Progenitor cell of endocrine pancreas (in vitro differentiated cells): ENCODE measurements at regions not wholly inside any gene's neighbourhood (a gene's known extent, or its start where the extent isn't known, plus 50 kb on each side); places are given as distances from the start of the nearest gene placed in this dataset.

Source experiments
- DNase-seq: peaks from one replicate; pipeline ENCODE4 v3.0.0; 2021; ENCODE audit warnings: low spot score; ENCODE audit not compliant: unreplicated experiment
- H3K27ac Mint-ChIP-seq: 2 replicates; pipeline ENCODE4 v1.8.0; 2021; ENCODE audit warnings: mild to moderate bottlenecking, moderate library complexity, mixed read lengths
- H3K27me3 Mint-ChIP-seq: 2 replicates; pipeline ENCODE4 v1.8.0; 2021; ENCODE audit warnings: mixed read lengths
- H3K36me3 Mint-ChIP-seq: 2 replicates; pipeline ENCODE4 v1.8.0; 2022; ENCODE audit warnings: mixed read lengths; ENCODE audit not compliant: insufficient read depth
- H3K4me1 Mint-ChIP-seq: 2 replicates; pipeline ENCODE4 v1.8.0; 2021; ENCODE audit warnings: low read depth, mixed read lengths
- H3K4me3 Mint-ChIP-seq: 2 replicates; pipeline ENCODE4 v1.8.0; 2021; ENCODE audit warnings: low read depth, mild to moderate bottlenecking, moderate library complexity, mixed read lengths
- H3K9me3 Mint-ChIP-seq: 2 replicates; pipeline ENCODE4 v1.8.0; 2021; ENCODE audit warnings: low read depth, mixed read lengths
- TF ChIP-seq, protein P1 (sequence below): fragments of 200-600 bp; sonication (generic); IDR thresholded peaks from one replicate; pipeline ENCODE4 v1.5.0; 2021; ENCODE audit warnings: antibody characterized with exemption, mild to moderate bottlenecking; ENCODE audit not compliant: unreplicated experiment

DNA sequence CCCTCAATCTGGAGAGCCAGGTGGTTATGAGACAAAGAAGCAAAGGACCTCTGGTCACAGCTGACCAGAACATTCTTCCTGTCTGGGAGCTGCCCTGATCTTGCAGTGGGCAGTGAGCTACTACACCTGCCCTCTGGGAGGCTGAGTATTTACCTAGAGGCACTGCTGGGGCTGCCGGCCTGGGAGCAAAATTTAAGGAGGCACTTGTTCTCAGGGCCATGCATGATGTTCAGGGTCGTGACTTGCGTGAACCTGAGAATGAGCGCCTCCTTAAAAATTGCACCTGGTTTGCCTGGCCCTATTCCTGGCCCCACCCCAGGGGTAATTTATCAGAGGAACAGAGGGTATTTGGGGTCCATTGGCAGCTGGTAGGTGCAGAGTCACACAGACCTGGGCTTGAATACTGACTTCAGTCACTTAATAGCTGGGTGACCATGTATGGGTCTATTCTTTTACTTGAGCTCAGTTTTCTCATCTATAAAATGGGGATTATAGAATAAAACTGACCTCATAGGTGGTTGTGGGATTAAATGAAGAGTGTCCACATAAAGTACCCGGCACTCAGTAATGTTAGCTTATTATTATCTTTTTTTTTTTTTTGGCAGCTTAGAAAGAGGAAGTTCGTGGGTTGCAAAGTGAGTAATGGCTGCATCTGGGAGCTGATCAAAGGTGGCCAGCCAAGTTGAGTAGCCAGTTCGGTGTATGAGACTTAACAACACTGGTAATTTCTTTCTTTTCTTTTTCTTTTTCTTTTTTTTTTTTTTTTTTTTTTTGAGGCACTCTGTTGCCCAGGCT is 107.4 kb upstream of the MED13L start:
- H3K27ac Mint-ChIP-seq: peak overlapping the region; percentile 49
- TF ChIP-seq, protein P1, sequence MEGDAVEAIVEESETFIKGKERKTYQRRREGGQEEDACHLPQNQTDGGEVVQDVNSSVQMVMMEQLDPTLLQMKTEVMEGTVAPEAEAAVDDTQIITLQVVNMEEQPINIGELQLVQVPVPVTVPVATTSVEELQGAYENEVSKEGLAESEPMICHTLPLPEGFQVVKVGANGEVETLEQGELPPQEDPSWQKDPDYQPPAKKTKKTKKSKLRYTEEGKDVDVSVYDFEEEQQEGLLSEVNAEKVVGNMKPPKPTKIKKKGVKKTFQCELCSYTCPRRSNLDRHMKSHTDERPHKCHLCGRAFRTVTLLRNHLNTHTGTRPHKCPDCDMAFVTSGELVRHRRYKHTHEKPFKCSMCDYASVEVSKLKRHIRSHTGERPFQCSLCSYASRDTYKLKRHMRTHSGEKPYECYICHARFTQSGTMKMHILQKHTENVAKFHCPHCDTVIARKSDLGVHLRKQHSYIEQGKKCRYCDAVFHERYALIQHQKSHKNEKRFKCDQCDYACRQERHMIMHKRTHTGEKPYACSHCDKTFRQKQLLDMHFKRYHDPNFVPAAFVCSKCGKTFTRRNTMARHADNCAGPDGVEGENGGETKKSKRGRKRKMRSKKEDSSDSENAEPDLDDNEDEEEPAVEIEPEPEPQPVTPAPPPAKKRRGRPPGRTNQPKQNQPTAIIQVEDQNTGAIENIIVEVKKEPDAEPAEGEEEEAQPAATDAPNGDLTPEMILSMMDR: no peak
- H3K4me3 Mint-ChIP-seq: no peak overlapping the region
- peaks cover 2% of the 10 kb centered on the region for H3K36me3 Mint-ChIP-seq
- H3K9me3 Mint-ChIP-seq: peaks cover 3% of the 10 kb centered on the region
- no peak for DNase-seq
- H3K4me1 Mint-ChIP-seq: peaks cover 25% of the 10 kb centered on the region
- H3K27me3 Mint-ChIP-seq: peaks cover 16% of the 10 kb centered on the region

DNA sequence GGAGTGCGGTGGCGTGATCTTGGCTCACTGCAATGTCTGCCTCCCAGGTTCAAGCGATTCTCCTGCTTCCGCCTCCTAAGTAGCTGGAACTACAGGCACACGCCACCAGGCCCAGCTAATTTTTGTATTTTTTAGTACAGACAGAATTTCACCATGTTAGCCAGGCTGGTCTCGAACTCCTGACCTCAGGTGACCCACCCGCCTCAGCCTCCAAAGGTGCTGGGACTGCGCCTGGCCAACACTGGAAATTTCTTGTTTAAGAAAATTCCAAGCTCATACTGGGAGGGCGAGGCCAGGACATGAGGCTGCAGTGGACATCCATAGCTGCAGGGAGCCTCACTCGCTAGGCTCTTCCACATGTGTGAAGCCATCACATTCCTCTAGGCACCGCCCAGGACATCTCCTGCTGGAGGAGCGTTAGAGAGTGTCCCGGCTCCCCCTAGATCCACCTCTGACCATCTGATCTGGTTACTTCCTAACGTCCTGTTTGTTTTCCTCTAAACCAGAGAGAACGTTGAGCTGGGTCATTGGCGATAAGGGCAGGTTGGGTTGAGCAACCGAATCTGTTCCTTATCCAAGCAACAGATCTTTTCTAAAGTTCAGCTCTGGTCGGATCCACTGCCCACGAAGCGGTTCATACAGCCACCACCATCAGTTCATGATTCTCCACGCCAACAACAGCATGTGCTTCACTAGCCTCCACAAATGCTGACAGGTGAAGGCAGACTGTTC is 108.2 kb upstream of the MED13L start:
- H3K4me3 Mint-ChIP-seq: no peak overlapping the region
- peaks cover 3% of the 10 kb centered on the region for H3K9me3 Mint-ChIP-seq
- H3K36me3 Mint-ChIP-seq: peaks cover 2% of the 10 kb centered on the region
- peak overlapping the region; percentile 25 for H3K27ac Mint-ChIP-seq
- TF ChIP-seq, protein P1: no peak
- H3K4me1 Mint-ChIP-seq: peaks cover 28% of the 10 kb centered on the region
- H3K27me3 Mint-ChIP-seq: peaks cover 12% of the 10 kb centered on the region
- DNase-seq: no peak

DNA sequence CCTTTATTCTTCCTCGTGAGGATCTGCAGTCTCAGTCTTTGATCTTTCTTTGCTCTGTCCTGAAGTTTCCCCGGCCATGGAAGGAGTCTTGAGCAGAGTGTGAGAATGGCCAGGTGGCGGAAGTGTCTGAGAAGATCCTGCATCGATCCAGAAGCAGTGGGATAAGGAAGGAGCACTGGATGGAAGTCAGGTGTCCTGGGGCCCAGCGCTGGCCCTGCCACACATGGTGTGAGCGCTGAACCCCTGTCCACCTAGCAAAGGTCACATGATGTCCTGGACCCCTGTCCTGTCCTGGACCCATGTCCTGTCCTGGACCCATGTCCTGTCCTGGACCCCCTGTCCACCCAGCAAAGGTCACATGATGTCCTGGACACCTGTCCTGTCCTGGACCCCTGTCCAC is 111.8 kb upstream of the MED13L start:
- H3K27me3 Mint-ChIP-seq: peaks cover 5% of the 10 kb centered on the region
- TF ChIP-seq, protein P1: no peak
- no peak overlapping the region for H3K27ac Mint-ChIP-seq
- H3K4me3 Mint-ChIP-seq: no peak overlapping the region
- no peak for DNase-seq
- peaks cover 9% of the 10 kb centered on the region for H3K4me1 Mint-ChIP-seq
- H3K9me3 Mint-ChIP-seq: peaks cover 3% of the 10 kb centered on the region
- peaks cover 2% of the 10 kb centered on the region for H3K36me3 Mint-ChIP-seq

- H3K36me3 Mint-ChIP-seq: peaks cover 2% of the 10 kb centered on the region
- H3K4me3 Mint-ChIP-seq: no peak overlapping the region
- H3K27ac Mint-ChIP-seq: no peak overlapping the region
- H3K9me3 Mint-ChIP-seq: peaks cover 3% of the 10 kb centered on the region
- TF ChIP-seq, protein P1: no peak
- peaks cover 5% of the 10 kb centered on the region for H3K27me3 Mint-ChIP-seq
- peaks cover 5% of the 10 kb centered on the region for H3K4me1 Mint-ChIP-seq
- DNase-seq: no peak
Measured at GRCh38 chr12:116389990-116390389, 112.5 kb upstream of the MED13L start.

DNA sequence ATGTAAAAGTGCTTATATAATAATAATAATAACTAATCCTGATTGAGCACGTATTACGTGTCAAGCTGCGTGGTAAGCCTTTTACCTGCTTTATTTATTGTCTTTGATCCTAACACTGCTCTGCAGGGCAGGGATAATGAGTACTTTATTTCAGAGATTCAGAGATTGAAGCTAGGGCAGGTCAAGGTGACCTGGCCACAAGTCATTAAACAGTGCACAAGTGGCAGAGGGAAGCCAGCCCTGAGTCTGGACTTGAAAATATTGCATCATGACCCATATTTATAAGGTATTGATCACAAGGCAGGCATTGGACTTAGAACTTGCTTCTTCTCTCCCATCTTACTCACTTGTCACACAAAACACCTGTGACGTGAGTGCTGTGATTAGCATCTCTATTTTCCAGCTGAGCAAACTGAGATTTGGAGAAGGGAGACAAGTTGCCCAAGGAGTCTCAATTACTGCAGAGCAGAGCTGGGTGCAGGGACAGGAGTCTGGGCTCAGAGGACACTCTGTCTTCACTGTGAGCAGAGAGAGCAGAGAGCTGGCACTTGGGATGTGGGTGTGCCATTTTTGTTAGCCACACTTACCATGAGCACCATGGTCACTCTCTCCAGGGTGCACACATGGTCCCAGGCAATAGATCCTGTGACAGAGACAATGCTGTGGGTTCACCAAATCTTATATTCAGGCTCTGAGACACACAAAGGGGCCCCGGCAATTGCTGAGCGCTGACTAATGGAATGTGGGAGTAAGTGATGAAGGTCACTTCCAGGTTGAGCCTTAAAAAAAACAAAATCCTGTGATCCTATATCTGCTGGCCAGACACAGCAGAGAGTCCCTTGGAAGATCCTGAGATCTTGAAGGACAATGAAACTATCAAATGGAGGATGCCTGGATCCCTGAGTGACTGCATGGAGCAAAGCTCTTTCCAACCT is 113.2 kb upstream of the MED13L start:
- no peak for DNase-seq
- TF ChIP-seq, protein P1: no peak
- Mint-ChIP-seq H3K27ac (peak overlapping the region; percentile 74), H3K4me1 (peaks cover 5% of the 10 kb centered on the region), H3K4me3 (no peak overlapping the region), H3K36me3 (peaks cover 2% of the 10 kb centered on the region), H3K27me3 (peaks cover 5% of the 10 kb centered on the region), H3K9me3 (peaks cover 3% of the 10 kb centered on the region)
